ENCODE measurements at regions not wholly inside any gene's neighbourhood (a gene's known extent, or its start where the extent isn't known, plus 50 kb on each side); places are given as distances from the start of the nearest gene placed in this dataset.

GRCh38 chr9:75826314-75826713, 64.2 kb upstream of the PCSK5 start:
- no peaks in the 10 kb centered on the region for H3K27me3 ChIP-seq (ENCODE audit: insufficient read depth)
- H3K9ac ChIP-seq: no peak overlapping the region
- H3K4me1 ChIP-seq (ENCODE audit: control insufficient read depth in 1 of 2, insufficient read depth in 2 of 2, low read depth in 1 of 2, low read length in 1 of 2): no peaks in the 10 kb centered on the region
- no peak for DNase-seq
- POLR2A ChIA-PET: no interaction called here
- no peaks in the 10 kb centered on the region for H4K20me1 ChIP-seq (ENCODE audit: insufficient read depth)
- TF ChIP-seq JUND (IDR thresholded peaks at IDR 0.05): no peak
- no peak for TF ChIP-seq TEAD4 (IDR thresholded peaks at IDR 0.05; ENCODE audit: borderline replicate concordance, insufficient read depth)
- TF ChIP-seq CTCF (IDR thresholded peaks at IDR 0.05): no peak
- TF ChIP-seq POLR2AphosphoS5 (IDR thresholded peaks at IDR 0.05; ENCODE audit: low read depth, low read length): no peak
- no peak for TF ChIP-seq TCF12 (IDR thresholded peaks at IDR 0.05)
- no peak for TF ChIP-seq RAD21 (IDR thresholded peaks at IDR 0.05; ENCODE audit: low read length)
- no peak for TF ChIP-seq ZBTB33 (IDR thresholded peaks at IDR 0.05; ENCODE audit: borderline replicate concordance, low read depth)
- TF ChIP-seq NFIC (IDR thresholded peaks at IDR 0.05; ENCODE audit: borderline replicate concordance): no peak
- TF ChIP-seq MAX (IDR thresholded peaks at IDR 0.05; ENCODE audit: low read depth): no peak
- no peak for TF ChIP-seq TAF1 (IDR thresholded peaks at IDR 0.05; ENCODE audit: borderline replicate concordance, low read depth, low read length)
- no peak for TF ChIP-seq SMC3 (IDR thresholded peaks at IDR 0.05; ENCODE audit: low read depth, low read length)
- TF ChIP-seq FOXJ3 (CRISPR knock-in tag; IDR thresholded peaks at IDR 0.05): no peak
- TF ChIP-seq REST (IDR thresholded peaks at IDR 0.05; ENCODE audit: low read depth, low read length): no peak
- TF ChIP-seq NRF1 (IDR thresholded peaks at IDR 0.05; ENCODE audit: low read depth, low read length): no peak
- TF ChIP-seq SIN3A (IDR thresholded peaks at IDR 0.05; ENCODE audit: borderline replicate concordance, low read depth, low read length): no peak
- TF ChIP-seq IRF3 (IDR thresholded peaks at IDR 0.05; ENCODE audit: low read depth, low read length): no peak
- no peaks in the 10 kb centered on the region for H3K36me3 ChIP-seq (replicated peaks in 1 of 2; ENCODE audit: control insufficient read depth in 1 of 2, insufficient read depth in 2 of 2, low read length in 1 of 2)
- no peak overlapping the region for H3K27ac ChIP-seq (ENCODE audit: low read depth in 2 of 2, low read length in 1 of 2)
- no peaks in the 10 kb centered on the region for H3K9me3 ChIP-seq
- no peak overlapping the region for H3K4me2 ChIP-seq
- WGBS (ENCODE audit: low lambda C conversion rate): 0% methylated on average over 2 of the region's 2 CpGs
- no peak overlapping the region for H3K4me3 ChIP-seq (ENCODE audit: low read depth in 2 of 2, low read length in 1 of 2)
- CTCF ChIA-PET: no interaction called here
- no peak overlapping the region for H2AFZ ChIP-seq (ENCODE audit: low read depth)
- no peaks in the 10 kb centered on the region for H3F3A ChIP-seq (replicated peaks; ENCODE audit: insufficient read depth)
- H3K9me2 ChIP-seq: no peaks in the 10 kb centered on the region
- H3K79me2 ChIP-seq (ENCODE audit: insufficient read depth): no peaks in the 10 kb centered on the region
